SK-N-SH (cell line): ENCODE measurements at regions not wholly inside any gene's neighbourhood (a gene's known extent, or its start where the extent isn't known, plus 50 kb on each side); places are given as distances from the start of the nearest gene placed in this dataset.
"Not testable (repeated sequence)": the region's sequence is repeated elsewhere in the genome, so short reads cannot be mapped to it uniquely, and the experiment has no call there.

ENCODE experiments used
- CTCF ChIA-PET: fragments of 300-600, 350-600 bp; formaldehyde crosslinking; extraction: SDS; loops from one replicate; lab custom pipeline; 2021; lab: Yijun Ruan, JAX
- POLR2A ChIA-PET: fragments of 350-600 bp; sonication (Branson Sonifier 250); formaldehyde crosslinking; extraction: SDS; loops from one replicate; lab custom pipeline; 2020; ENCODE audit warnings: antibody characterized with exemption, inconsistent platforms; lab: Yijun Ruan, JAX
- DNase-seq: peaks from one replicate; pipeline ENCODE4 v3.0.0; 2012
- H2AFZ ChIP-seq: fragments of 200-600 bp; sonication (generic); 2 replicates; pipeline ENCODE4 v1.8.1; 2016; ENCODE audit warnings: antibody characterized with exemption, mild to moderate bottlenecking, low read depth
- H3F3A ChIP-seq: fragments of 200-600 bp; sonication (generic); replicated peaks from 2 replicates; pipeline ENCODE3; 2016; ENCODE audit warnings: antibody characterized with exemption, mild to moderate bottlenecking; ENCODE audit not compliant: insufficient read depth
- H3K27ac ChIP-seq, 2 experiments: fragments of 200-500 bp in 1 of 2; fragments of 200-600 bp in 1 of 2; sonication (Bioruptor generic) in 1 of 2; sonication (generic), shearing (Covaris generic) in 1 of 2; 2 replicates each; pipeline versions ENCODE4 v1.5.1 to v1.6.1; 2014 to 2016; ENCODE audit warnings: low read depth in 2 of 2, inconsistent platforms in 1 of 2, low read length in 1 of 2, mild to moderate bottlenecking in 1 of 2, mixed read lengths in 1 of 2
- H3K27me3 ChIP-seq: fragments of 200-600 bp; sonication (generic), shearing (Covaris generic); 2 replicates; pipeline ENCODE4 v1.6.1; 2016; ENCODE audit warnings: mixed run types; ENCODE audit not compliant: insufficient read depth
- H3K36me3 ChIP-seq, 2 experiments: fragments of 200-500 bp in 1 of 2; fragments of 200-600 bp in 1 of 2; sonication (Bioruptor generic) in 1 of 2; sonication (generic) in 1 of 2; replicated peaks in 1 of 2; 2 replicates each; pipeline versions ENCODE3 to v1.5.1; 2014 to 2016; ENCODE audit warnings: low read length in 1 of 2, mild to moderate bottlenecking in 1 of 2; ENCODE audit not compliant: insufficient read depth in 2 of 2, control insufficient read depth in 1 of 2
- H3K4me1 ChIP-seq, 2 experiments: fragments of 200-500 bp in 1 of 2; fragments of 200-600 bp in 1 of 2; sonication (Bioruptor generic) in 1 of 2; sonication (generic), shearing (Covaris generic) in 1 of 2; 2 replicates each; pipeline versions ENCODE4 v1.5.1 to v1.6.1; 2014 to 2016; ENCODE audit warnings: low read depth in 1 of 2, low read length in 1 of 2, mixed run types in 1 of 2; ENCODE audit not compliant: insufficient read depth in 2 of 2, control insufficient read depth in 1 of 2
- H3K4me2 ChIP-seq: fragments of 200-600 bp; sonication (generic), shearing (Covaris generic); 2 replicates; pipeline ENCODE4 v1.6.1; 2017; ENCODE audit warnings: mixed run types
- H3K4me3 ChIP-seq, 2 experiments: fragments of 200-500 bp in 1 of 2; fragments of 200-600 bp in 1 of 2; sonication (Bioruptor generic) in 1 of 2; sonication (generic), shearing (Covaris generic) in 1 of 2; 2 replicates each; pipeline versions ENCODE4 v1.5.1 to v1.8.1; 2014 to 2016; ENCODE audit warnings: low read depth in 2 of 2, inconsistent platforms in 1 of 2, low read length in 1 of 2, mild to moderate bottlenecking in 1 of 2, mixed read lengths in 1 of 2, moderate library complexity in 1 of 2
- H3K79me2 ChIP-seq: fragments of 200-600 bp; sonication (generic); 2 replicates; pipeline ENCODE4 v1.8.1; 2017; ENCODE audit warnings: mild to moderate bottlenecking; ENCODE audit not compliant: insufficient read depth
- H3K9ac ChIP-seq: fragments of 200-600 bp; sonication (generic); 2 replicates; pipeline ENCODE4 v1.6.1; 2017; ENCODE audit warnings: mixed run types
- H3K9me2 ChIP-seq: fragments of 200-600 bp; sonication (generic); 2 replicates; pipeline ENCODE4 v1.6.1; 2017; ENCODE audit warnings: mixed run types
- H3K9me3 ChIP-seq: fragments of 200-600 bp; sonication (generic); 2 replicates; pipeline ENCODE4 v1.6.1; 2017; ENCODE audit warnings: mixed run types, mild to moderate bottlenecking, moderate library complexity
- H4K20me1 ChIP-seq: fragments of 200-600 bp; sonication (generic); 2 replicates; pipeline ENCODE4 v1.6.1; 2017; ENCODE audit warnings: mild to moderate bottlenecking, mixed run types; ENCODE audit not compliant: insufficient read depth
- CHD2 ChIP-seq: fragments of 150-350 bp; IDR thresholded peaks from 2 replicates; pipeline ENCODE4 v1.6.1; 2018; ENCODE audit warnings: low read length; ENCODE audit not compliant: partially characterized antibody
- ELF1 ChIP-seq: IDR thresholded peaks from 2 replicates; pipeline ENCODE4 v1.4.0; 2012
- EP300 ChIP-seq, 2 experiments: IDR thresholded peaks; 2 replicates each; pipeline versions ENCODE4 v1.4.0 to v1.6.1; 2012; ENCODE audit warnings: borderline replicate concordance in 1 of 2, low read depth in 1 of 2, low read length in 1 of 2
- EZH2phosphoT487 ChIP-seq: fragments of 200-600 bp; sonication (generic); IDR thresholded peaks from 2 replicates; pipeline ENCODE4 v1.6.1; 2017; ENCODE audit warnings: low read depth, mixed run types, mild to moderate bottlenecking, antibody characterized with exemption, moderate library complexity, borderline replicate concordance
- FOXJ3 ChIP-seq: sonication (generic); formaldehyde crosslinking; IDR thresholded peaks from 2 replicates; pipeline ENCODE4 v1.5.1; 2020; ENCODE audit warnings: mild to moderate bottlenecking, missing genetic modification reagents
- RCOR1 ChIP-seq: fragments of 150-350 bp; IDR thresholded peaks from 2 replicates; pipeline ENCODE4 v1.6.1; 2017; ENCODE audit warnings: antibody characterized with exemption, low read length
- SMC3 ChIP-seq: IDR thresholded peaks from 2 replicates; pipeline ENCODE4 v1.6.1; 2012; ENCODE audit warnings: low read depth, low read length, improper control_type of control experiment
- TAF1 ChIP-seq: IDR thresholded peaks from 2 replicates; pipeline ENCODE4 v1.6.1; 2012; ENCODE audit warnings: low read depth, mild to moderate bottlenecking, low read length, moderate library complexity, borderline replicate concordance
- WGBS: methylation state at CpG from one replicate; pipeline ENCODE4 v1.1.6; 2017; ENCODE audit warnings: low lambda C conversion rate; 5-methylcytosine and 5-hydroxymethylcytosine counted together
- TF ChIP-seq, protein P1 (sequence below): fragments of 150-350 bp; IDR thresholded peaks from 2 replicates; pipeline ENCODE4 v1.6.1; 2017; ENCODE audit warnings: antibody characterized with exemption, low read length, low read depth, borderline replicate concordance
- TF ChIP-seq, protein P2 (sequence below): fragments of 150-350 bp; IDR thresholded peaks from 2 replicates; pipeline ENCODE4 v1.6.1; 2016; ENCODE audit warnings: mild to moderate bottlenecking, low read depth, low read length
- TF ChIP-seq, protein P3 (sequence below): IDR thresholded peaks from 2 replicates; pipeline ENCODE4 v1.4.0; 2012; ENCODE audit warnings: low read depth

DNA sequence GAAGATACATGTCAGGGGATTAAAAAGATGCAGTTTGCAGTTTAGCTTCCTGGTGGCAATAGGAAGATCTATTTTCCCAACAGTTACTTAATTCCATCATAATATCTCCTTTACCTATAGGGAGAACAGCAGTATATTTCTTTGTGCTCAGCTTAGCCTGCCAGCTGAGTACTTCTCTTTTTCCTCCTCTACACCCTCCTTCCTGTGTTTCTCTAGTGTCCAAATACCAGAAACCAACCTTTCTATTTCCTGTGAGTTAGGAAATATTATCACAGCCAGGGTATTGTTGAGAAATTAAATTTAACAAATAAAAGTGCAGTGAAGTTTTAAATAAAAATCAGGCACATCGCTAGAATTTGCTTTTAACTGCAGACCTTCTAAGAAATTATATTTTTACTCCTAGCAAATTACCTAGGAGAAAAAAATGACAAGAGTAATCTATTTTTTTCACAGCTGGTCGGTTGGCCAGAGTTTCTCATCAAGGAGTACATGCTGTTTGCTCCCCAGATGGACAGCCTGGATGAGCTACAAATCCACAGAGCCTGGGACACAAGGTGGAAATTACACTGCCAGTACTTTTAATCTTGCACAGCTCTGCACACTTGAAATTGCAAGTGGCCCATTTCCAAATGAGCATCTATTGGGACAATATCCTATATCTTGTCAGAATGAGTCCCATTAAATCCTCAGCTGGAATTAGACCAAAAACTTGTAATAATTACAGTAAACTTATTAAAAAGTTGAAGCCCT lies 185.2 kb upstream of the CFAP20DC start:
- Histone ChIP-seq H3K4me1 (no peaks in the 10 kb centered on the region; a peak in 1 of 4 replicates), H4K20me1 (no peaks in the 10 kb centered on the region), H3K4me2 (no peak overlapping the region), H3K9me2 (no peaks in the 10 kb centered on the region), H2AFZ (no peak overlapping the region), H3K27me3 (no peaks in the 10 kb centered on the region), H3K27ac (no peak overlapping the region), H3K4me3 (no peak overlapping the region), H3F3A (no peaks in the 10 kb centered on the region), H3K9me3 (no peaks in the 10 kb centered on the region), H3K9ac (no peak overlapping the region), H3K36me3 (no peaks in the 10 kb centered on the region), H3K79me2 (no peaks in the 10 kb centered on the region)
- ChIA-PET CTCF (interaction anchor here (0.7 to 0.9 kb wide), 2 partner anchors 16 to 1284 kb away, joined by 3 read pairs; no protein-coding TSS in a partner anchor), POLR2A (no interaction called here)
- no peak for DNase-seq
- TF ChIP-seq, protein P1, sequence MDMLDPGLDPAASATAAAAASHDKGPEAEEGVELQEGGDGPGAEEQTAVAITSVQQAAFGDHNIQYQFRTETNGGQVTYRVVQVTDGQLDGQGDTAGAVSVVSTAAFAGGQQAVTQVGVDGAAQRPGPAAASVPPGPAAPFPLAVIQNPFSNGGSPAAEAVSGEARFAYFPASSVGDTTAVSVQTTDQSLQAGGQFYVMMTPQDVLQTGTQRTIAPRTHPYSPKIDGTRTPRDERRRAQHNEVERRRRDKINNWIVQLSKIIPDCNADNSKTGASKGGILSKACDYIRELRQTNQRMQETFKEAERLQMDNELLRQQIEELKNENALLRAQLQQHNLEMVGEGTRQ, result no peak
- TF ChIP-seq, protein P2, sequence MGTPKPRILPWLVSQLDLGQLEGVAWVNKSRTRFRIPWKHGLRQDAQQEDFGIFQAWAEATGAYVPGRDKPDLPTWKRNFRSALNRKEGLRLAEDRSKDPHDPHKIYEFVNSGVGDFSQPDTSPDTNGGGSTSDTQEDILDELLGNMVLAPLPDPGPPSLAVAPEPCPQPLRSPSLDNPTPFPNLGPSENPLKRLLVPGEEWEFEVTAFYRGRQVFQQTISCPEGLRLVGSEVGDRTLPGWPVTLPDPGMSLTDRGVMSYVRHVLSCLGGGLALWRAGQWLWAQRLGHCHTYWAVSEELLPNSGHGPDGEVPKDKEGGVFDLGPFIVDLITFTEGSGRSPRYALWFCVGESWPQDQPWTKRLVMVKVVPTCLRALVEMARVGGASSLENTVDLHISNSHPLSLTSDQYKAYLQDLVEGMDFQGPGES, result no peak
- no peak for TF ChIP-seq ELF1
- no peak for TF ChIP-seq FOXJ3
- no peak for TF ChIP-seq EP300 (IDR thresholded peaks at IDR 0.05; ENCODE audit: borderline replicate concordance in 1 of 2, low read depth in 1 of 2, low read length in 1 of 2)
- TF ChIP-seq SMC3, result no peak
- TF ChIP-seq CHD2, result no peak
- WGBS, result 55% methylated on average over 2 of the region's 2 CpGs

DNA sequence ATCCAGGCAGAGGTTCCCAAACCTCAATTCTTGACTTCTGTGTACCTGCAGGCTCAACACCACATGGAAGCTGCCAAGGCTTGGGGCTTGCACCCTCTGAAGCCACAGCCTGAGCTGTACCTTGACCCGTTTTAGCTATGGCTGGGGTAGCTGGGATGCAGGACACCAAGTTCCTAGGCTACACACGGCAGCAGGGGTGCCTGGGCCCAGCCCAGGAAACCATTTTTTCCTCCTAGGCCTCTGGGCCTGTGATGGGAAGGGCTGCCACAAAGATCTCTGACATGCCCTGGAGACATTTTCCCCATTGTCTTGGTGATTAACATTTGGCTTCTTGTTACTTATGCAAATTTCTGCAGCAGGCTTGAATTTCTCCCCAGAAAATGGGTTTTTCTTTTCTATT lies 180.6 kb upstream of the CFAP20DC start:
- H3K79me2 ChIP-seq, POLR2A ChIA-PET, H3K4me3 ChIP-seq, H3K27ac ChIP-seq, H4K20me1 ChIP-seq, DNase-seq, H2AFZ ChIP-seq, H3K36me3 ChIP-seq, H3K4me2 ChIP-seq, H3K9me2 ChIP-seq, H3K9ac ChIP-seq, H3K4me1 ChIP-seq, CTCF ChIA-PET, H3K9me3 ChIP-seq, H3K27me3 ChIP-seq, H3F3A ChIP-seq: not testable (repeated sequence)
- WGBS, result 0% methylated on average over 1 of the region's 2 CpGs

DNA sequence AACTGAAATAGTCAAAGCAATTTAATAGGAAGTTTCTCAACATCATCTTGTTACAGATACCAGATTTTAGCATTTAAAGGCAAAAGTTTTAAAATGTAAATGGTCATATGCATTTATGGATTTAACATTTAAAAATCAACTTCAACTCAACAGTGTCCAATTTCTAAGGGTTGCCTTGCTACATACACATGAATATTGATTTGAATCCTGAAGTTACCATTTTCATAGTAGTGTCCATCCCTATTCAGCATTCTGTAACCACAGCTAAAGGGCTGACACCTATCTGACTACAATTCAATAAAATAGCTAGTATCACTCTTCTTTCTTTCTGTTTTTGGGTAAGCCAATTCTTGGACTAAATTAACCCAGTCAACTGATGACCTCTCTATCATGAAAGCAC lies 164.0 kb upstream of the CFAP20DC start:
- DNase-seq, result no peak

More for the DNA sequence above, 164.0 kb upstream of the CFAP20DC start:
- H4K20me1 ChIP-seq, result no peaks in the 10 kb centered on the region
- H3K4me1 ChIP-seq, result no peaks in the 10 kb centered on the region; a peak in 1 of 4 replicates
- no peak overlapping the region for H3K27ac ChIP-seq
- TF ChIP-seq, protein P3, sequence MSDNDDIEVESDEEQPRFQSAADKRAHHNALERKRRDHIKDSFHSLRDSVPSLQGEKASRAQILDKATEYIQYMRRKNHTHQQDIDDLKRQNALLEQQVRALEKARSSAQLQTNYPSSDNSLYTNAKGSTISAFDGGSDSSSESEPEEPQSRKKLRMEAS, result no peak
- no peak for TF ChIP-seq RCOR1
- TF ChIP-seq TAF1, result no peak
- no peak for TF ChIP-seq EZH2phosphoT487
- H3K79me2 ChIP-seq, result no peaks in the 10 kb centered on the region
- H3F3A ChIP-seq, result no peaks in the 10 kb centered on the region
- no peak overlapping the region for H3K4me3 ChIP-seq
- no peaks in the 10 kb centered on the region for H3K36me3 ChIP-seq
- ChIA-PET POLR2A (no interaction called here), CTCF (interaction anchor here (1.4 to 2.6 kb wide), 3 partner anchors 354 to 643 kb away, joined by 5 to 9 read pairs (median 8); no protein-coding TSS in a partner anchor)
- H3K9me3 ChIP-seq, result no peaks in the 10 kb centered on the region
- H3K4me2 ChIP-seq, result no peak overlapping the region
- H3K9me2 ChIP-seq, result no peaks in the 10 kb centered on the region
- H3K9ac ChIP-seq, result no peak overlapping the region
- no peak overlapping the region for H2AFZ ChIP-seq
- H3K27me3 ChIP-seq, result no peaks in the 10 kb centered on the region
